HG03521 (cell line): ENCODE measurements at regions not wholly inside any gene's neighbourhood (a gene's known extent, or its start where the extent isn't known, plus 50 kb on each side); places are given as distances from the start of the nearest gene placed in this dataset.

ENCODE experiments used
- ATAC-seq: cut with Tn5 transposase; IDR thresholded peaks from one replicate; pipeline ENCODE4 v1.9.1; 2021; ENCODE audit warnings: mild to moderate bottlenecking, moderate library complexity; ENCODE audit not compliant: unreplicated experiment

DNA sequence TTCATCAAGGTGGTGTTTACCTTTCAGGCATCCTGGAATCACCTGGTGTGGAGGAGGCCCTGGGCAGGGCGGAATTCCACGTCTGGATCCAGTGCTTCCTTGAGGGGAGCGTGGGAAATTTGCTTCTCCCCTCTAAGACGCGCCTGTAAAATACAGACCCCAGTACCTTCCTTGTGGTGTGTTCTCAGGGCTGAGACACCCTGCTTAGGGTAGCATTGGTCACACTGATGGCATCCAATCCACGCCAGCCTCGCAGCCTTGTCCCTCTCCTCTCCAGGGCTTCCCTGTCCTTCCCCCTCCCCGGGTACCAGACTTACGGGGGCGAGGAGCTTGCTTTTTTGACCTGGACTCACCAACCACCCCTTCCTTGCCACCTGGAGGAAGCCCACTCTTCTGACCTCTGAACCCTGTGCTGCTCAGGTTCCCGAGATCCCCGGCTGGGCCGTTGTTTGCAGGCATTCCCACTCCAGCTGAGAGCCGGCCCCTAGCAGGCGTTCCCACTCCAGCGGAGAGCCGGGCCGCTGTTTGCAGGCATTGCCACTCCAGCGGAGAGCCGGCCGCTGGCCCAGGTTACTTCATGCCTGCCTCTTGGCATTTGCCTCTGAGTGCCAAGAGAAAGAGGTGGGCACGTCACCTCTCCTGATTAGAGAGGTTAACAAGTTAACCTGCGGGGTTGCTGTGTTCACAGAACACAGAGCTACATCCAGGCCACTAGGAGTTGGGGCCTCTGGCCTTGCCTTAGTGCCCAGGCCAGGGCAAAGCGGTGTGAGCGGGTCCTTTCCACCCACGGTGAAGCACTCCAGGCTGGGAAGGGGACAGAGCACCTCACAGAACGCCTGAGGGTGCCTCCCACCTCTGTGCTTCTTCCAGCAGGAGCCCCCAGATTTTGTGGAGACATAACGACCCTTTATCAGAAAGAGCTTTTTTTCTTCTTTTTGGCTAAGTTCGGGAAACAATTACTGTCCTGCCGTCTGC, 254.0 kb upstream of the PPP2R2D start:
- no peak for ATAC-seq

DNA sequence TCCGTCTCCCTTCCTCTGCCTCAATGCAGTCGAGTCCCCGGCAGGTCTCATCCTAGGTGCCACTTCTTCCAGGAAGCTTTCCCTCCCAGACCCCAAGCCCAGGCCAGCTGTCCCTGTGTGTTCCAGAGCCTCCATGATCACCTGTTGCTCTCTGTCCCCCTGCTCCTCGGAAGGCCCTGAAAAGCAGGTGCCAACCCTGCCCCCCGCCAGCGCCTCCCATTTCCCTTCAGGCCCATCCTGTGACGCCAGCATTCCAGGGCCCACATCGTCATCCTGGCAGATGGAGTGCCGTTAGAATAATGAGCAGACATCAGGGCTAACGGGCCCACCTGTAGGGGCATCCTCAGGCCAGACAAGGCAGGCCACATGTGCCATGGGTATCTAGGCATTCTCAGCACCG, 253.0 kb upstream of the PPP2R2D start:
- ATAC-seq = no peak

DNA sequence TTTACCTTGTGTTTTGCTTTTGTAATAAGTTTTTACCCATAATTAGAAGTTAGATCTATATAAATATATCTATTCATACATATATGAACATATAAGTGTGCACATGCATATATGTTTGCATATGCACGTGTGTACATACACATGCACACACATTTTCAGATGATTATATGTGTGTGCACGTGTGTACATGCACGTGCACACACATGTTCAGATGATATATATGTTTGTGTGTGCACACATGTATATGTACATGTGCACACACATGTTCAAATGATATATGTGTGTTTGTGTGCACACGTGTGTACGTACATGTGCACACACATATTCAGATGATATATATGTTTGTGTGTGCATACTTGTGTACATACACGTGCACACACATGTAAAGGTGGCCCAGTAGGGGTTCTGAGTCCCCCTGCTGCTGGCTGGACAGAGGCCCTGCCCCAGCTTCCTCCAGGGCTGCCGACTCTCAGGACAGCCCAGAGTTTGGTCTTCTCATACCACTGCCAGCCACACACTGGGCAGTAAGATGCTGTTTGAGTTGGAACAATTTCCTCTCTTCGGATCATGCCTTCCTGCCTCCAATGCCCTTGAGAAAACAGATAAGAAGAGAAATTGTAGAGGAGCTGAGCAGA, 252.3 kb upstream of the PPP2R2D start:
- ATAC-seq = no peak

DNA sequence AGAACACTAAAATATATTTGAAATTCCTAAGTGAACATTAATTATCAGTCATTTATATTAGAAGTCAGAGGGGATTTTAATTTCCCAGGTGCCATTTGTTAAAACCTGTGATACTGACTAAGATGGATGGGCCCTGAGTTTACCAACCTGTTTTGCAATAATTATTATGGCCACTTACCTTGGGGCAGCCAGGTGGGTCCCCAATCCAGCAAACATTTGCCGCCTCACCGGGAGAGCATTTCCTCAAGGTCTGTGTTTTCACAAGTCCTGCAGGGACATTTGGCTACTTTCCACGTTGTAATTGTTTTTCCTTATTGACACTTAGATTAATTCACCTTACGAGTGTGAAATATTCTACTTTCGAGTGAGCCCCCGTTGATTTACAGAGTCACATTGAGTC, 251.2 kb upstream of the PPP2R2D start:
- ATAC-seq = no peak

DNA sequence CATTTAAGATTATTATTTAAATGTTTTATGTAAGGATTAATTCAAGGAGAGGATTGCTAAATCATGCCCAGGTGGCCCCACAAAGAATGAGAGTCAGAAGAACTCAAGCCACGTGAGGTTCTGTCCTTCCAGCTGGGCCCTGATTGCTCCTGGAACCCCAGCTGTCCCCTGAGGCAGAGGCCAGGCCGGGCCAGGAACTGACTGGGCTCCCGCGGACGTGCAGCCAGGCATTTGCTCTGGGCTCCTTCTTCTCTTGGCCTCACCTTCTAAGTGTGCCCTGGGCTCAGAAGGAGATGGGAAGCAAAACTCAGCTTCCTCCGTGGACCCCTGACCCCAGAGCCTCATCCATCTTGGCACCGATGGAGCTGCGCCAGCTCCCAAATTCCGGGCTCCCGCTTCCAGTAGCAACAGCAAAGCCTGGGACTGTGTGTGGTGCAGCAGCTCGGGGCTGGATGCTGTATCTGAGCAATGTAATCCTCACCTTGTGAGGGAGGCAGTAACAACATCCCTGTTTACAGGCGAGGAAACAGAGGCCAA, 250.6 kb upstream of the PPP2R2D start:
- no peak for ATAC-seq

DNA sequence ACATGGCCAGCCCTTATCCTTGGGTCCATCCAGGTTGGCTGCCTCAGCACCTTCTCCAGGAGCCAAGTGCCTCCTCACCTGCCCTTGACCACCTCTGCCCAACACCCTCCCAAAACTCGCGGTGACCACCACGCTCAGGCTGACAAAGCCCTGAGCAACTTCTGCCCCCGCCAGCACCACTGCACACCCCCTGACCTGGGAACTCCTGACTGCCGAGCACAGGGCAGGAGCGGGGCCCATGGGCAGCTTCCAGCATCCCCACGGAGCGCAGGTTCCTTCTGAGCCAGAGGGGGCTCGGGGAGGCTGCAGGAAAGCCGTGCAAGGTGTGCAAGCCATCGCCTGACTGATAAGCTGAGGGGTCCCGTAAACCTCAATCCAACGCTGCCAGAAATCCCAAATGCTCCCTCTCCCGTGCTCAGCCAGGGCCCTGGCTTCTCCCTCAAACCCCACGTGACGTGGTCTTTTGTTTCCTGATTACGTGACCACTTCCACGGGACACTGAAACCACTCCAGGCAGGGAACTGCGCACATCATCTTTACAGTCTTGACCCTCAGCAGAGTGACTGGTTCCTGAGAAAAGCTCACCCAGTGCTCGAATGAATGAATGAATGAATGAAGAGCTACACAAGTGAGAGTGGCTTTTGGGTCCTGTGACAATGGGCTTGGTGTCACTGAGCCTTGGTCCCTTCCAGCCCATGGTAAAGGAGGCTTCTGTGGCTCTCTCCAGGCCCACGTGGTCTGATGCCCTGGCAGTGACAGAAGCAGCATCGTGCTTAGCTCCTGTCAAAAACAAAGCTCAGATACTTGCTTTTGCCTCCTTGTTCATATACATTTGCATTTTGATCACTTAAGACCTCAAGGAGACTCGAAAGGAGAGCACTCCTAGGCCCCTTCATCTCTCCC, 249.8 kb upstream of the PPP2R2D start:
- no peak for ATAC-seq

DNA sequence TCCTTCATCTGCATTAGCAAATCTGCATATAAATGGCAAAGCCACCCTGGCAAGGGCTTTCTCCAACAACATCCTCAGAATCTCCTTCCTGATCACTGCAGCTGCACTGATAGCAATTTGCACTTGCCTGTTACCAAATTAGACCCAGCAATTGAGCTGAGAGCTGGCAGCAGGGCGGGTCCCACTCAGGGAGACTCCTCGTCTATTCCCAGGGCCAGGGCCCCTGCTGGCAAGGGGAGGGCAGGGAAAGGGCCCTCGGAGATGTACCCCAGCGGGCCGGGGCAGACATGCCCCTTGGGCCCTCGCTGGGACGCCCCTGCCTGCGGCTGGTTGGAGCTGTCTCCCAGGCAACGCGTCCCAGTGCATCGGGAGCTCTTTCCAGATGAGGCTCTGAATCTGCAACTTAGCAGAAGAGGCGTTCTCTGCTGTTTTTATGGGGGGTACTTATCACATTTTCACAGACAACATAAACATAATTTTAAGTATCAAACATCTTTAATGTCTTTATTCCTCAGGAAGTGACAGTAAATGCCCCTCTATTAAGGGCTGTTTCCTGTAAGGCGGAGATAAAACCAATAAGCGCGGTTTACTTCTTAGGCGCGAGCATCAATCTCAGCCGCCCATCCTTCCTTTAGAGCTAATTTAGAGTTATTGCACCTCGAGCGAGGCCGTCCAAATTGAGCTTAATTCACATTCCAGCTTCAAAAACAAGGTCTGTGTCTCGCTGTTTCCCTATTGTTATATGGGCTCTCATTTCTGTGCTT, 249.0 kb upstream of the PPP2R2D start:
- no peak for ATAC-seq

DNA sequence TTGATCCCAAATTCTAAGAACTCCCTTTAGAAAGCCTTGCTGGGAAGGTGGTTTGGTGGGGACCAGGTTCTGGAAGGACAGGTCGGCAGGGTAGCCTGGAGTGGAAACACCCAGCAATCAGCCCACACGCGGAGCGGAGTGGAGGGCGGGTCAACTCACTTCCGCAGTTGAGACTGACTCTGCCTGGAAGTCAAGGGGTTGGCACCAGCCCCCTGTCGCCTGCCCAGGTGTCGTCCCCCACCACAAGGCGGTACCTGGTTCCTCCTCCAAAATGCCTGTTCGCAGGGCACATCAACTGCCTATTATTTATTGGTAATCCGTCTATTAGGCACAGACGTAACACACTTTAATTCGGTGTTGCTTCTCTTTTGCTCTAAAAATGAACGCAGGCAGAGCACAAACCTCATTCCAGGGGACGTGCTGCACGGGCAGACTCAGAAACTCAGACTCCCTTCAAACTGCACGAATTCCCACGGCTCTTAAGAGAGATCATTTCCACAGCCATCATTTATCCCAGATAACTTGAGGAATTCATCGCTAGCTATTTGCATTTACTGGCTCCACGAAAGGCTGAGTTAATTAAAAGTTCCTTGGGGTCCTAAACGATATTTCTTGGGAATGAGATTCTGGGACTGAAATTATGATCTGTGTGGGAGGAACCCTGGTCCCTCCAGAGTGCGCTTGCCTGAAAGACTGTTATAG, 248.2 kb upstream of the PPP2R2D start:
- no peak for ATAC-seq

DNA sequence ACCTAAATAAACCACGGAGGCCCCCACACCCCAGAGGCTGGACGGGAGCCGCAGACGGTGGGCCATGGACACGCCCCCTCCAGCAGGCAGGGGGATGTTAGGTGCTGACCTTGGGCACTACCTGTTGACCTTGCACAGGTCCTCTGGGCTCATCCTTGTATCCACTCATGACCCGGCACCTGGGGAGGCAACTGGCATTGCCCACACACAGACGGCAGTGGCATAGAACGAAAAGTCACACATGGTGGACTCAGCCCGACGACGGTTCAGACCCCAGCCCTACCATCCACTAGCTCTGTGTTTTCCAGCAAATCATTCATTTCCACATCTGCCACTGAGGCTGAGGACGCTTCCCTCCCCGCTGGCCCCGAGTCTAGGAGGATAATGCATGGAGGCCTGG, 247.7 kb upstream of the PPP2R2D start:
- ATAC-seq = no peak

DNA sequence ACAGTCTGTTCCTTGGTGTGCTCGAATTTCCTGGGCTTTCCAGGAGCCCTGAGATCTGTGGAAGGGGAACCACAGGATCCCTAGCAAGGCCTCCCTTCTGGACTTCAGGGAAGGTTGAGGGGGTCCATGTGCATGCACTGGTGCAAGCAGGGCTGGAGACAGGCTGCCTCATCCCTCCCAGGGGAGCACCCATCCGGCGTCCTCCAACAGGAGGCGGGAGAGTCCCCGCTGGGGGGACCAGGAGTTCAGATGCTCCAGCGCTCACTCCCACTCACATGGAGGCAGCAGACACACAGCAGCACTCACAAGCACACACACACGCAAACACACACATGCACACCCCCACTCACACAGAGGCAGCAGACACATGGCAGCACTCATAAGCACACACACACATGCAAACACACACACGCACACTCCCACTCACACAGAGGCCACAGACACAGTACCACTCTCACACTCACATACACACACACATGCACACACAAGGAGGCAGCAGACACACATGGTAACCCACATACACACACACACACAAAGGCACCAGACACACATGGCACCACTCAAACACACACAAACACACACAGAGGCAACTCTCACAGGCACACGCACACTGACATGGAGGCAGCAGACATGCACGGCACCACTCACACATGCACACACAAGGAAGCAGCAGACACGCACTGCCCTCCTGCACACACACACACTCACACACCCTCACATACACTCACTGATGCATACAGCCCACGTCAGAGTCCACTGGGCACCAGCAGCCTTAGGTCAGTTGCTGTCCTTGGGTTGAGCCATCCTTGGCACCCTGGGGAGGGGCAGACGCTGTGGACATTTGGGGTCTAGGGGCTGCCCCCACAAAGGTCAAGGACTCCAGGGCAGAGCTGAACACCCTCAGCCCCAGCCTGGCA, 247.0 kb upstream of the PPP2R2D start:
- ATAC-seq = no peak

DNA sequence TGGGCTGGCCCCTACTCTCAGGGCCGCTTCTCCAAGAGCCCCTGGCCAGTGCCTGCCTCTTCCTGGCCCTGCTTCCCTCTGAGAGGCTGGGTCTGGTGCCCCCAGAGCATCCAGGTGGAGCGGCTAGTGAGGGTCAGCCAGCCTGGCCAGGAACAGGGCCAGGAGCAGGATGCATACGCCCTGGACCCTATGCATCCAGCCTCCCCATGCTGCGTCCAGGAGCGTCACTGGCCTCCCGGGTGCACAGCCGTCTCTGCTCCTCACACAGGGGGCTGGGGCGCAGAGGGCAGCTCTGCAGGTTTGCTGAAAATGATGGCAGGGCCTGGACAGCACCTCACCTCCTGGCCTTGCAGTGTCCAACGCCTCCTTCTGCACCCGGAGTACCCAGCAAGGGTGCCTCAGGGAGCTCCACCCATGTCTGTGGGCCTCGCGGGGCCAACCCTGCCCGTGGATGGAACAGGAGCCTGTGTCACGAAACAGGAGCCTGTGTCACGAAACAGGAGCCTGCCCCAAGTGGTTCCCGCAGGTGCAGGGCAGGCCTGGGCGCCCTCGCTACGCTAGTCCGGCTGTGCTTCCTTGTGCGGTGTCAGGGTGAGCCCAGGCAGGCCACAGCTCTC, 246.2 kb upstream of the PPP2R2D start:
- ATAC-seq = no peak

DNA sequence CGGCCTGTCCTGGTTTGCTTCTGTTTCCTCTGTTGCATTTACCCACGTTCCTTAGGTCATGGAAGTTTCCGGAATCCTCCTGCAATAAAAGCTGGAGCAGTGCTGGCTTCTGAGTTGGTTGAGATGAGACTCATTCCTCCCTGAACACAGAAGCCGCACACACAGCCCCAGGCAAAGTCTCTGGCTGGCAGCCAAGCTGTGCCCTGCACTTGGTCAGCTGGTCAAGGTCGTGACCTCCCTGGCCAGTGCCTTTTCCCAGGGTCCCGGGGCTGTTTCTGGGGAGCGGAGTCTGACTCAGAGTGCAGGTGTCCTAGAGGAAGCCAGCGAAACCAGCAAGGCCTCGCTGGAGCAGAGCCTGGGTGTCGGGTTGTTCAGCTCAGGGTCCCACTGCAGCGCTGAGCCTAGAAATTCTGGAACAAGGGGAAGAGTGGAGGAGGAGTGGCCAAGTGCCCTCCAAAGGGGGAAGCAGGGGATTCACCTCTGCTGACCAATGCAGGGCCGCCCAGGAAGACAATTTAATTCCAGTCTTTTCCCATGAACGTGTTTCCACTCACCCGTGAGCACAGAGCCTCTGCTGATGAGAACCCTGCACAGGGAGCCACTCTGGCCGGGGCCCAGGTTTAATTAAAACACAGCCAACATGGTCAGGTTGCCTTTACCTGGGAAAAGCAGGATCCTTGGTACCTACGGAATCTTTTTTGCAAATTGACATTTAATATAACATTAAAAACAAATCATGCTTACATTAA, 245.5 kb upstream of the PPP2R2D start:
- no peak for ATAC-seq

DNA sequence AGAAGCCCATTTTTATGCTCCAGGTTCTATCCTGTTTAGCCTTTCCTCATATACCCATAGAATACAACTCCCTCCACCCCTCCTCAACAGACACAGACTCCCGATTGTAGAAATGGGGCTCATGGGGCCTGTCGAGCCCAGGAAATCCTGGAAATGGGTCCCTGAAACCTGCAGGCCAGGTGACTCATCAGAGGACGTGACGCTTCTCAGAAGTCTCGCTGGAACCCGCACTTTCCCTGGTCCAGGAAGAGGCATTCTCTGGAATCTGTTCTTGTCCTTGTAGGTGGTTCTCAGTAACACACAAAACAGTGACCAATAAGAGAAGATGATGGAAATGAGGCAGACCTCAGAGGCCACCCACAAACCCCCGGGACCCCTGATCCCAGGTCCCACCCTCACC, 244.8 kb upstream of the PPP2R2D start:
- no peak for ATAC-seq

DNA sequence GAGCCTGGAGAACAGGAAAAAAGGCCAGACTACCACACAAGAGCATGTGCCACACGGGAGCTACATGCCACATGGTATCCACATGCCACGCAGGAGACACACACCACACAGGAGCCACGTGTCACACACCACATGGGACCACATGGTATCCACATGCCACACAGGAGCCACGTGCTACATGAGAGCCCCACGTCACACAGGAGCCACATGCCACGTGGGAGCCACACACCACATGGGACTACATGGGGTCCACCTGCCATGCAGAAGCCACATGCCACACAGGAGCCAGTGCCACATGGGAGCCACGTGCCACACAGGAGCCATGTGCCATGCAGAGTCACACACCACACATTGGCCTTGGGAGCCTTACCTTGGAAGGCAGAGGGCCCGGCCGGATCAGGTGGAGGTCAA, 244.4 kb upstream of the PPP2R2D start:
- ATAC-seq = no peak

DNA sequence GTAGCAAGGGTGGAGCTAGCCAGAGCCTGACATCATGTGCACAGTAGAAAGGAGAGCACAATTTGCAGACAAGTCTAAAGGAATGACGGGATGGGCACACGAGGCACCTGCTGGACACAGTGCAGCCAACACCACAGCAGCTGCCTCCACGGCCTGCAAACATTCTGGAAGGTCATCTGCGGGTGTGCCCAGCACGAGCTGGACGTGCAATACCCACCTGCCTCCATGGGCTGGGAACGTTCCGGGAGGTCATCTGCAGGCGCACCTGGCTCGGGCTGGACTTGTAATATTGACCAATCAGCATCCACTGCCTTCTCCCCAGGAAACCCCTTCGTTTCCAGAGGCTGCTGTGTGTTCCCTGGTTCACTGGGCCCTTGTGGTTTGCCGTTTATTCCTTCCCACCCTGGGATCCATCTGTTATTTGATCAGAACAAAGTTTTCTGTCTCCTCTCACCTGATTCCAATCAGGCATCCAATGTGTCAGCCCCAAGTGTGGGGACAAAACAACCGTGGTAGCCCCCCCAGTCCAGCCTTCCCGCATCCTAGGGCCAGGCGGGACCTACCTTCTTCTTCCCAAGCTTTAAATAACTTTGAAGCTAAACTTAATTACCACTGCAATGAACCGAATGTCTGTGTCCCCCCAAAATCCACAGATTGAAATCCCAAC, 243.4 kb upstream of the PPP2R2D start:
- no peak for ATAC-seq

DNA sequence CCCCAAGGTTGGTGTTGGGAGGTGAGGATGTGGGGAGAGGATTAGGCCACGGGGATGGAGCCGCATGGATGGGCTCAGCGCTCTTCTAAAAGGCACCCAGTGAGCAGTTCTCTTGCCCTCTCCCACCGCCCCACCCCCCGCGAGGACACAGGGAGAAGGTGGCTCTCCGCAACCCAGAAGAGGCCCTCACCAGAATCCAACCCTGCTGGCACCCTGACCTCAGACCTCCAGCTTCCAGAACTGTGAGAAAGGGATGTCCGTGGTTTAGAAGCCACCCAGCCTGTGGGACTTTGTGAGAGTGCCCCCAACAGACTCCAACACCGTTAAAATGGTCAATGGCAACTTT, 242.8 kb upstream of the PPP2R2D start:
- no peak for ATAC-seq

DNA sequence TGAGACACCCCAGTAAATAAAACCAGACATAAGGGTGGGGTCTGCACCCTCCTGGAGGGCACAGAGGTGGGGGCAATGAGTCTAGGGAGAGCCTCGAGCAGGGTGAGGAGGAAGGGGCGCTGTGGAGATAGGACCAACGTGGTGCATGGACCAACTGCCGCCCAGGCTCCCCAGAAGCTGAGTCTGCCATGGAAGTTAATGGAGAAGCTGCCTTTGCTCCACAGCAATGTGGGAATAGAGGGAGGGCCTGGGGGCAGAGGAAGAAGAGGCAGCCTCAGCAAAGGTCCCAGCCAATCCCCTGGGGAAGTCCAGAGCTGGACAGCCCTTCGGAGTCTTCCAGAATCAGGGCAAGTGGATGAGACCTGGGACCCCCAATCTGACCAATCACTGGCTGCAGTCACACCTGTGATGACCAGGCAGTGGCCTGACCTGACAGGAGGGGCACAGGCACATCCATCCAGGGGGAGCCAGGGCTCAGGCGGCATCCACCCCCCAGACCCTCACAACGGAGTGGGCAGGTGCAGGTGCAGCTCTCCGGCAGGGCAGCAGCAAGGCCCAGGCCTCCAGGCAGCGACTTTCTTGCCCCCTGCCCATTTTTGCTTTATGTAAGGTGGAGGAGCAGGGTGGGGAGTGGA, 242.2 kb upstream of the PPP2R2D start:
- ATAC-seq = no peak
